Peyer's patch (tissue), 4 donors: ENCODE measurements at regions not wholly inside any gene's neighbourhood (a gene's known extent, or its start where the extent isn't known, plus 50 kb on each side); places are given as distances from the start of the nearest gene placed in this dataset.

ENCODE experiments used
- CTCF ChIP-seq, 6 experiments: fragments of 450-650 bp in 4 of 6; fragments of 200-600 bp in 2 of 6; sonication (generic) in 1 of 6; IDR thresholded peaks; one replicate each; pipeline ENCODE4 v1.5.1; 2017 to 2019; ENCODE audit warnings: antibody characterized with exemption in 6 of 6, mild to moderate bottlenecking in 3 of 6, moderate library complexity in 1 of 6
- POLR2A ChIP-seq, 2 donors: fragments of 450-650 bp; IDR thresholded peaks; one replicate each; pipeline ENCODE4 v1.5.1; 2017; ENCODE audit warnings: antibody characterized with exemption in 2 of 2, mild to moderate bottlenecking in 2 of 2, moderate library complexity in 2 of 2

GRCh38 chr3:145967043-145967442 is 193.9 kb downstream of the PLOD2 start:
- TF ChIP-seq CTCF (IDR thresholded peaks at IDR 0.05) (no peak), POLR2A (IDR thresholded peaks at IDR 0.05) (no peak)
